LNCAP (cell line): ENCODE measurements at regions not wholly inside any gene's neighbourhood (a gene's known extent, or its start where the extent isn't known, plus 50 kb on each side); places are given as distances from the start of the nearest gene placed in this dataset.

Source experiments
- CTCF ChIP-seq: fragments of 450-650 bp; IDR thresholded peaks from 2 replicates; pipeline ENCODE4 v1.5.1; 2017; ENCODE audit warnings: mild to moderate bottlenecking

- TF ChIP-seq CTCF, result no peak
Observed at GRCh38 chr15:69524296-69524695, 71.7 kb downstream of the RPLP1 start.

- no peak for TF ChIP-seq CTCF
Observed at GRCh38 chr15:69524814-69525213, 72.2 kb downstream of the RPLP1 start.

DNA sequence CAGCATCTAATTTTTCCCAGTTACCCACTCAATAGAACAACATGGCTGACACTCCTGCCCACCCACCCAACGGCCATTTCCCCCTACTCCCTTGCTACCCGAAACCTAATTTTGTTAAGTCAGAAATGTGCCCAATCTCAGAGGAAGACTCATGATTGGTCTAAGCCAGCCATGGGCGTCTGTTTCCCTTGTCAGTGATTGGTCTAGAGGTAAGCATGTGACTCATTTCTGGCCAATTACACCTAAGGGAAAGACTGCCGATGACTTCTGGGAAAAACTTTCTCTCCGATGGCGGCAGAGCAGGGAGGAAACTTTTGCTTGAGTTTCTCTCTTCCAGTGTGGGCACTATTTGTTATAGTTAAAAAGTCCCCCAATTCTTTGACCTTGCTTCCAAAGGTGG is 72.9 kb downstream of the RPLP1 start:
- no peak for TF ChIP-seq CTCF

GRCh38 chr15:69526081-69527061 is 73.8 kb downstream of the RPLP1 start:
- TF ChIP-seq CTCF, result no peak

DNA sequence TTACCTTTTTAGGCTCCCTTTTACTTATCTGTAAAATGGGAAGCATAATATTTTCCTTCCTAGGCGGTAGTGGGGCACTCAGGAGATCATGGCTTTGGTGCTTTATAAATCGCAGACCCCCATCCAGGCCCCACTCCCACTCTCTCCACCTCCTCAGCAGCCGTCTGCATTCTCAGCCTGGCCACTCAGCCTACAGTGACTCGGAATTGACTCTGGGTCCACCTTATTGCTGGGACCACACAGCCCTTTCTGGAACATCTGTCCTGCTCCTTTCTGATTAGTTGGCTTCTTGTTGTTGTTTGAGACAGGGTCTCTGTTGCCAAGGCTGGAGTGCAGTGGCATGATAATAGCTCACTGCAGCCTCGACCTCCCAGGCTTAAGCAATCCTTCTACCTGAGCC is 76.5 kb downstream of the RPLP1 start:
- TF ChIP-seq CTCF, result no peak

GRCh38 chr15:69529961-69530633 is 77.5 kb downstream of the RPLP1 start:
- no peak for TF ChIP-seq CTCF

DNA sequence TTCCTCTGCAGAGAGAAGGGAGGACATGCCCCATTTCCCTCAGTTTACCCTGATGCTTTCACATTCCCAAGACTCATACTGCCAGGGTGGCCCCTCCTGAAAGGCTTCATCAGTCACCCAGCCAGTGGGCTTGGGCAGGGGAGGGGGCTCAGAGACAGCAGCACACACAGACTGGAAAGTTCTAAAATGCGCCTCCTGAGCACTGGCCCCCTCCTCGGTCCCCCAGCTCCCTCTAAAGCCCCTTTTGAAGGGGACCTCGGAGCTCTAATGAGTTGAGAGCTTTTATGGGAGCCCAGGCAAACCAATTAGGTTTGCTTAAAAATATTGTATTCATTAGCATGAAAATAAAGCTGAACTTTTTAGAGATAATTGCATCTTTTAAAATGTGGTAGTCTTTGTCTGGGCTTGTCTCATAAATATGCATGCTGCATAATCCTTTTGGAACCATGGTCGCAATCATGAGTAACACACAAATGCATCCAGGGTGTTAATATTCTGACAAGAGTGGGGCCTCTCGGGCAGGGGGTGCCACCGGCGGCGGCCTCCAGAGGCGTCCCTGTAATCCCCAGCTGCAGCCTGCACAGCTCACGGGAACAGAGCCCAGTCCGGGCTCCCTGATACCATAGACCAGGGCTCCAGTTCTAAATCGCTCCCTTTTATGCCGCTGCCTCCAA is 78.5 kb downstream of the RPLP1 start:
- no peak for TF ChIP-seq CTCF
